ENCODE measurements at regions not wholly inside any gene's neighbourhood (a gene's known extent, or its start where the extent isn't known, plus 50 kb on each side); places are given as distances from the start of the nearest gene placed in this dataset.

DNA sequence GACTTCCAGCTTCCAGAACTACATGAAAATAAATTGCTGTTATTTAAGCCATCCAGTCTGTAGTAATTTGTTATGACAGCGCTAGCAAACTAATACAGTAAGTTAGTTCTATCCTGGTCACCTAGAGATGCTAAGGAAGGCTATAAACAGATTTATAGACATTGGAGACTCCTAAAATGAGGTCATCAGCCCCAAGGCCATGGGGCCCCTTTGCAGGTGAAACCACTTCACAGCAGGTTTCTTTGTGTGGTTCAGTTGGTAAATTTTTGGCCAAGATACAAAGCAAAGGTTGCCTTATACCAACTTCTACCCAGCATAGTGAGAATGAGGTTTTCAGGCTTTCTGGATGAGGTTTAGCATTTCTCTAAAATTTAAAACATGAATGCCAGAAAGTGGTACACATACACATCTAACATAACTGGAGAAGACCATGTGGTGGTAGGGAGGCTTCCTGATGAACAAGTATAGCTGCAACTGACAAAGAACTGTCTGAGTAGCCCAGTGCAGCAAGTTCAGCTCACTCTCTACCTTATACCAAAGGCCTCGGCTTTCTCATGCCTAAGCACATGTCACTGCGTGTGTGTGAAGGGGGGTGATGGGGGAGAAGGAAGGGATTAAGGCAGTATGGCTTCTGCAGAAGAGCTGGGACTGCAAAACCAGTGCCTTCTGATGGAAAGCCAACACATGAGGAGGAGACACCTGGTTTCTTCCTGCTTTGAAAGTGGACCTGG is 264.6 kb upstream of the TAS2R1 start:
- TF ChIP-seq POLR2A (IDR thresholded peaks at IDR 0.05) (no peak), CTCF (IDR thresholded peaks at IDR 0.05) (no peak)

Data from right lobe of liver (tissue), 4 donors.